ENCODE measurements at regions not wholly inside any gene's neighbourhood (a gene's known extent, or its start where the extent isn't known, plus 50 kb on each side); places are given as distances from the start of the nearest gene placed in this dataset.
"Not testable (repeated sequence)": the region's sequence is repeated elsewhere in the genome, so short reads cannot be mapped to it uniquely, and the experiment has no call there.

DNA sequence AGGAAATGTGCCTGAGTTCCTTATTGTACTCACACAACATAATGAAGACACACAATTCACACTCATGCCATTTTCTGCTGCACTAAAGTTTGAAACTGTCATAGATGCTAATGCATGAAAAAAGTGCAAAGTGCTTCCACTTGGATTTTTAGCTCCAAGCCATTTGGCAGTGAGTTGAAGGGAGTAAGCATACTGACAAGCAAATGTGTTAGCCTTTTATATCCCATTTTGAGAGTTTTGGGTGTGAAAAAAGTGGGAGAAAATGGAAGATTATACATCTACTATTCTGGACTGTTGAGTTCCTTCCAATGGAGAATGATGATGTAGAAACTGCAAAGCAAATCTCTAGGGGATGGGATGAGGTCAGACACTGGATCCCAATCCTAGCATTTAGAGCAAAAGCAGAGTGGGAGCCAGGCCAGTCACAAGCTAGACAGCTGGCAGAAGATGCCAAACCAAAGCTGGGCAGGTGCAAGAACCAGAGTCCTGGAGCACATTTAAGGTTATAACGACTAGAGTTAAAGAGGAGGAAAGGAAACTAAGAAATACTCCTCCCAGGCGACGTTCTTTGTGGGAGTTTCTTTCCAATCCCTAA lies 216.8 kb downstream of the FBXO8 start:
- no peak for DNase-seq (ENCODE audit: low spot score)

DNA sequence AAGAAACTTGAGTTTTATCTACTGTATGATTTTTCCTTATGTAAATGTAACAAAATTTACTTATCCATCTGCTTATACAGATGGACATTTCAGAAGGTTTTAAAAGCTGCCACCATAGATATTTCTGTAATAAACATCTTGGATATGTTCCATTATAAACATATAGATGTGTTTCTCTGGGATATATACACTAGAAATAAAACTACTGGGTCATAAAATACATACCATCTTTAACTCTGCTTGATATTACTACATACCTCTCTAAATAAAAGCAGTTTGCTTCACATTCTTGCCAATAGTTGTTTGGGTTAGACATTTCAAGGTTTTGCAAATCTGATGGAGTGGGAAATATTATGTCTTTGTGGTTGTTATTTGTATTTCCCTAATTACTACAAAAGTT lies 220.6 kb downstream of the FBXO8 start:
- DNase-seq (ENCODE audit: low spot score), result no peak

DNA sequence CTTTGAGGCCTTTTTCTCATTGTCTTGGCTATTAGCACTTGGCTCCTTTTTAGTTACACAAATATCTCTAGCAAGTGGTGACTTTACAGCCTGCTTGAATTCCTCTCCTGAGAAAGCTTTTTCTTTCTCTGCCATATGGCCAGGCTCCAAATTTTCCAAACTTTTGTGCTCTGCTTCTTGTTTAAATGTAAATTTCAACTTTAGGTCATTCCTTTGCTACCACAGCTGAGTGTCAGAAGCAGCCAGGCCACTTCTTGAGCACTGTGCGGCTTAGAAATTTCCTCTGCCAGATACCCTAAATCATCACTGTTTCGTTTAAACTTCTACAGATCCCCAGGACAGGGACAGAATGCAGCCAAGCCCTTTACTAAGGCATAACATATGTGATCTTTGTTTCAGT lies 222.4 kb downstream of the FBXO8 start:
- DNase-seq (ENCODE audit: low spot score), result no peak

DNA sequence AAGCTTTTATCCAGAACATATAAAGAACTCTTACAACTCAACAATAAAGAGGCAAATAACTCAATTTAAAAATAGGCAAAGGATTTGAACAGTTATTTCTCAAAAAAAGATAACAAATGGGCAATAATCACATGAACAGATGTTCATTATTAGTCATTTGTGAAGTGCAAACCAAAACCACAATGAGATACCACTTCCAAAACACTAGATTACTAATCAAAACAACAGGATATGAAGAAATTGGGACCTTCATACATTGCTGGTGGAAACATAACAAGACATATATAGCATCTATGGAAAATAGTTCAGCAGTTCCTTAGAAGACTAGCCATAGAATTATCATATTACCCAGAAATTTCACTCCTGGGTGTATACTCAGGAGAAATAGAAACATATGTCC lies 224.6 kb downstream of the FBXO8 start:
- no peak for DNase-seq (ENCODE audit: low spot score)

DNA sequence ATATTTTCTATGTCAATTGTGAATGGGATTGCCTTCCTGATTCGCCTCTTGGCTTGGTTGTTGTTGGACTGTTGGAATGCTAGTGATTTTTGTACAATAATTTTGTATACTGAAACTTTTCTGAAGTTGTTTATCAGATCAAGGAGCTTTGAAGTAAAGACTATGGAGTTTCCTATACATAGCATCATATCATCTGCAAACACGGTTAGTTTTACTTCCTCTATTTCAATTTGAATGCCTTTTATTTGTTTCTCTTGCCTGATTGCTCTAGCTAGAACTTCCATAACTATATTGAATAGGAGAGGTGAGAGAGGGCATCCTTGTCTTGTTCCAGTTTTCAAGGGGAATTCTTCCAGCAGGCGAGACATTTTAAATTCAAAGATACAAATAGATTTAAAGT lies 226.5 kb downstream of the FBXO8 start:
- no peak for DNase-seq (ENCODE audit: low spot score)

DNA sequence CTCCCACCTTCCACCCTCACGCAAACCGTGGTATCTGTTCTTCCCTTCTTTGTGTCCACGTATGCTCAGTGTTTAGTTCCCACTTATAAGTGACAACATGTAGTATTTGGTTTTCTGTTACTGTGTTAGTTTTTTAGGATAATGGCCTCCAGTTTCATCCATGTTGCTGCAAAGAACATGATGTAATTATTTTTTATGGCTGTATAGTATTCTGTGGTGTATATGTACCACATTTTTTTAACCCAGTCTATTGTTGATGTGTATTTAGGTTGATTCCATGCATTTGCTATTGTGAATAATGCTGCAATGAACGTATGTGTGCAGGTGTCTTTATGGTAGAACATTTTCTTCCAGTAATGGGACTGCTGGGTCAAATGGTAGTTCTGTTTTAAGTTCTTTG lies 228.1 kb downstream of the FBXO8 start:
- DNase-seq (ENCODE audit: low spot score), result no peak

DNA sequence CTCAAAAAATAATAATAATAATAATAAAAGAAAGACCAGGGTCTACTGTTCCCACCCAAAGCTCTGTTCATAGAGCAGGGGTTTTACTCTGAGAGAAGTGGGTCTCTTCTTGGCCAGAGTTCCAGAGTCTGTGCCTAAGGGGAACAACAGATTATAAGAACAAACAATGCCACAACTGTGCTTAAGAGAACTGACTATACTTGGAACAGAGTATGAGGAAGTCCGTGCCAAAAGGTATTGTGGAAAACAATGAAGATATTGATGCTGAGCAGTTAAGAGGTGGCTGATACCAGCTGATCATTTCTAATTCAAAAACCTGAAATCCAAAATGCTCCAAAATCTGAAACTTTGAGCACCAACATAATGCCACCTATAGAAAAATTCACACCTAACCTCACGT lies 229.6 kb downstream of the FBXO8 start:
- DNase-seq (ENCODE audit: low spot score), result no peak

DNA sequence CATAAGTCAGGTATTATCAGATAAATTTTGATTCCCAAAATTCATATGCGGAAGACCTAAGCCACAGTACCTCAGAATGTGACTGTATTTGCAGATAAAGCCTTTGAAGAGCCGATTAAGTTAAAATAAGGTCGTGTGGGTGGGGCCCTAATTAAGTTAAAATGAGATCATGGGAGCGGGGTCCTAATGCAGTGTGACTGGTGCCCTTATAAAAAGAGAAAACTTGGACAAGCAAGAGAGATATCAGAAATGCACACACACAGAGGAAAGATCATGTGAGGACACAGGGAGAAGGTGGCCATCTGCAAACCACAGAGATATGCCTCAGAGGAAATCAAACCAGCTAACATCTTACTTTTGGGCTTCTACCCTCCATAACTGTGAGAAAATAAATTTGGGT lies 236.1 kb downstream of the FBXO8 start:
- no peak for DNase-seq (ENCODE audit: low spot score)

DNA sequence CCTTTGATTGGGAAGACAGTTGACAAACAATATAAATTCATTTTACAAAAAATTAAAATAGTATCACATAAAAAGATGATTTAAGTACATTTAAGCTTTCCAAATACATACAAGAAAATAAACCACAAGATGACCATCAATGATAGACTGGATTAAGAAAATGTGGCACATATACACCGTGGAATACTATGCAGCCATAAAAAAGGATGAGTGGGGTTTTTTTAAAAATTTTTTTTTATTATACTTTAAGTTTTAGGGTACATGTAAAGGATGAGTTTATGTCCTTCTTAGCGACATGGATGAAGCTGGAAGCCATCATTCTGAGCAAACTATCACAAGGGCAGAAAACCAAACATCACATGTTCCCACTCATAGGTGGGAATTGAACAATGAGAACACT lies 237.6 kb downstream of the FBXO8 start:
- not testable (repeated sequence) for DNase-seq (ENCODE audit: low spot score)

DNA sequence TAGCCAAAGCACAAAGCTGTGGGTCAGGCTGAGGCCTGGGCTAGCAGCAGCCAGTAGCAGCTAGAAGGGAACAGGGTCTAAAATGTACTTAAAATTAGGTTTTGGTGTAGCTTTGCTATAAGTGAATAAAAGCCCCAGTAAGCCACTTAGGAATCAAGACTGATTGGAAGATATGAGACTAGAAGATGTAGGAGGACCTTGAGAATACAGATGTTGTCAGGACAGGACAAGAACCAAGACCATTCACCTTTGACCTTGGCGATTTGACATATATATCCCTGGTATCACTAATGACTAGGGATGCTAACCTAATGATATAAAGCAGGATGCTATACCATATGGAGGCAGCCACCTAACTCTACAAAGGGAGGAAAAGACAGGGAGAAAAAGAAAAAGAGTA lies 238.1 kb downstream of the FBXO8 start:
- DNase-seq (ENCODE audit: low spot score), result no peak

DNA sequence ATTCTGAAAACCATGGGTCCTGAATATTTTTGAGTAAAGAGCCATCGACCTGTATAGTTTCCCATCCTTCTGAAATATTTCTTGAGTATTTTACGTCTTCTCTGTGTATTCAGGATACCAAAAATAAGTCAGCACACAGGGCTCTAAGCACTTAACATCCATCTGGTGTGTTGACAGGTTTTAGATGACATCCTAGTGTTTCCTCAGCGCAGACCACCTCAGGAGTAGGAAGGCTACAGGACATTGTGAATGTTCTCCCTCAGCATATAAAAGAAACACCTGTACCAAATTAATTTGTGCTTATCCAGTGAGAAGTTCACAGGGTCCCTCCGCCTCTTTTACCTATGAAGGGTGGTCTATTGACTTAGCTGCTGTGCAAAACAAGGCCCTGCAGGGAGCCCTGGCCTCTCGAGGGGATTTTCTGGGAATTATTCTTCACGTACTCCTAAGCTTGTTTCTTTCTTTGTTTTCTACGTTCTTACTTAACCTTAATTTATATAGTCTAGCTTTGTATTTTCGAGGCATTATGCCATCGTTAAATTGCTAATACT lies 241.8 kb downstream of the FBXO8 start:
- no peak for DNase-seq (ENCODE audit: low spot score)

DNA sequence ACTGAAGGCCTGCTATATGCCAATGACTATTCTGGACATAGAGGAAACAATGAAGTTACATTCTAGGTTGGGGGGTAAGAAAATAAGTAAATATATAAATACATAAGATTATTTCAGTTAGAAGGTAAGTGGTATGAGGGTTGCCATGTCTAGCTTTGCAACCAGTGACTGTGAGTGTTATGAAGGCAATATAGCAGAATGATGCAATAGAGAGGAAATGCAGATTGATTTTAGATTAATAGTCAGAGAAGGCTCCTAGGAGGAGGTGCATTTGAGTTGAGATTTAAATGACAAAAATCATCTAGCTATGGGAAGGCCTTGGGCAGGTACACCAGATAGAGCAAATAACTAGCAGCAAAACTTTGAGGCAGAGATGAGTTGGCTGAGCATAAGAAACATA lies 243.2 kb downstream of the FBXO8 start:
- DNase-seq (ENCODE audit: low spot score), result no peak

DNA sequence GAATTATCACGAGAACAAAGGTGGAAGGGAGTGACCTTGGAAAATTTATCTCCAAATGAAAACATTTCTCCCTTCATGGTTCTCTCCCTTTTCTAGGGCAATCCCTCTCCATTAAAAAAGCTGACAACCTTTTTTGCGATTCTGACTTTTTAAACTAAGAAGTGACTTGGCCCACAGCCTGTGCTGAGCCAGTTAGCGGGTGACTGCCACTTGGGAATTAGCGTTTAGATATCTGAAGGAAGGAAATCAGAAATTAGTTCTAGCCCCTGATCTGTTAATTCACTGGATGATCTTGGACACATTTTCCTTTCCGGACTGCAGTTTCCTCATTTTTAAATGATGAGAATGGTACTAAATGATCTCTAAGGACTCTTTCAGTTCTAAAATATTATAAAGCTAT lies 245.0 kb downstream of the FBXO8 start:
- DNase-seq (ENCODE audit: low spot score), result no peak

DNA sequence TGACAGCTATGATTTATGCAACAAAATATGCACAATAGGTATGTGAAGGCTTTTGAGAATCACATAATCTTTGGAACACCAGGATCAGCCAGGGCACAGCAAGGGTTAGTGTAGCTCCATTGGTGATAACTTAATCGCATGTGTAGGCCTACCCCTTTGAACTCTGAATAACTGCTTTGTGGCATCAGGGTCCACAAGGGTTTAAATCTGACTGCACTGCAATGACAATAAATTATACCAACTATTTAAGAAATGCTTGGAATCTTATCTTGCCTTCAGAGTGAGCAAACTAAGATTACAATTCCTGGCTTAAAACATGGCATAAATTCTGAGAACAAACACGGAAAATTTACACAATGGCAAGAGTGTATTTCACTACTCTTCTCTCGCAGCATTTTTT lies 245.8 kb downstream of the FBXO8 start:
- DNase-seq (ENCODE audit: low spot score), result no peak

DNA sequence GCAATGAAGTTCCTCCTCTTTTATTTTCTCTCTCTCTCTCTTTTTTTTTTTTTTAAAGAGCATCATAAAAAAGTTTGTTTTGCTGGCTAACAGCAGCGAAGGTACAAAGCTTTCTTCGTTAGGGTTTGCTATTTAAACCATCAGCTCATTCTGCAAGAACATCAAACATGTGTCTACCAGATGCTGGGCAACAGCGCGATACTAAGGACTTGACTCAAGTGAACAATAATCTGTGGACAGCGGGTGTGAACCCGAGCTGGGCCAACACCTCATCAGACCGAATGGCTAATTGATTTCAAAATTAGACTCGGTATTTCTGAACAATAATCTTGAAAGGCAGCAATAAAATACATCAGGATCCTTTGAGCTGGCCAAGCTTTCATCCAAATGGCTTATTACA lies 246.4 kb downstream of the FBXO8 start:
- no peak for DNase-seq (ENCODE audit: low spot score)

DNA sequence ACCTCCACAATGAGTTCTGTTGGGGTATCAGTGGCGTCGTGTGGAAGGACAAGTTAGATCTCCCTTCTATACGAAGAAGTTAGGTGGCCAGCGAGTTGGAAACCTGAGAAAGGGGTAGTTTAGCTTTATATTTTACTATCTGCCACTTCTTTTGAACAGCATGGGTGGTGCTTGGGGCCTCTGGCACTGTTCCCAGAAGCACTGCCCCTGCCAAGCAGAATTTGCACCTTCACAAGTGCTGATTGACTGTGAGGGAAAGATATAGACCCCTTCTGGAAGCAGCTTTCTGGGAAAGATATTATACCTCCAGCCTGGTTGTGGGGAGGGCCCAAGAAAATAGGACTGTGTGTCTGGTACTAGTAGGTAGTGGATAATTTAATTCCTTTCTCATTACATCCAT lies 246.9 kb downstream of the FBXO8 start:
- DNase-seq (ENCODE audit: low spot score), result no peak

DNA sequence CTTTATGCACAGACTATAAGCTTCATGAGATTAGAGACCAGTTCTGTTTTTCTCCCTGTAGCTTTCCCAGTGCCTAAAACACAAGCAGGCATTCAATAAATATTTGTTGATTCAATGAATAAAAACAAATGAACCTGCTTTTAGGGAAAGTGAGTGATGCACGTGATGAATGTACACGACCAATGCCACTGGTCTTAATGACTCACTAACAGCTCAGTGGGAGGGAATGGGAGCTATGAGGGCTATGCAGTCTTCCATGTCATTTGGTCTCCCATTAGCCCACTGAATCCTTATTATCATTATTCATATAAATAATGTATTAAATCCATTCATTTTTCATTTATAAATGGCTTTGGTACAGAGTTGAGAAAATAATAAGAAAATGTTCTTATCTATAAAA lies 247.4 kb downstream of the FBXO8 start:
- DNase-seq (ENCODE audit: low spot score), result no peak

DNA sequence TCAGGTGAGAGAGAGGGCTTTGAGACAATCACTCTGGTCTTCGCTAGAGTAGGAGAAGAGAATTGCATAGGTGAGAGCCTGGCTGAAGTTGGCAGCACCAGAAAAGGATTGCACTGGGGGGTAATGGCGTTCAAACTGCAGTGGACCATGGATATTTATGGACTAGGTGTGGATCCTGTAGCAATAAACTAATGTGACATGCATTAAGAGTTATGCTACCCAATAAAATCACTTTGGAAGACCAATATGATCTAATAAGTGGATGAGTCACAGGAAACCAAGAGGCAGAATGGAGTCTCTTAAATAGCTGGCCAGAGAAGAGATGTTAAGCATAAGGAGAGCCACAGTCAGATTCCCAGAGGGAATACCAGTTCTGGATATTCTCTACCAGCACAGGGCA lies 259.8 kb downstream of the FBXO8 start:
- no peak for DNase-seq (ENCODE audit: low spot score)

DNA sequence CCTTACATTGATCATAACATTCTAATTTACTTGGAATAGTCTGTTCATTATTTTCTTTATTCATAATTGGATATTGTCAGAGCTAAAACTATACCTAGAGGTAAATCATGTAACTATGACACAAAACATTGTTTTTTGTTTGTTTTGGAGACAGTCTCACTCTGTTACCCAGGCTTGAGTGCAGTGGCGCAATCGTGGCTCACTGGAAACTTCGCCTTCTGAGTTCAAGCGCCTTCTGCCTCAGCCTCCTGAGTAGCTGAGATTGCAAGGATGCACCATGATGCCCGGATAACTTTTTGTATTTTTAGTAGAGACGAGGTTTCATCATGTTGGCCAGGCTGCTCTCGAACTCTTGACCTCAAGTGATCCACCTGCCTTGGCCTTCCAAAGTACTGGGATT lies 265.2 kb downstream of the FBXO8 start:
- DNase-seq (ENCODE audit: low spot score), result no peak

DNA sequence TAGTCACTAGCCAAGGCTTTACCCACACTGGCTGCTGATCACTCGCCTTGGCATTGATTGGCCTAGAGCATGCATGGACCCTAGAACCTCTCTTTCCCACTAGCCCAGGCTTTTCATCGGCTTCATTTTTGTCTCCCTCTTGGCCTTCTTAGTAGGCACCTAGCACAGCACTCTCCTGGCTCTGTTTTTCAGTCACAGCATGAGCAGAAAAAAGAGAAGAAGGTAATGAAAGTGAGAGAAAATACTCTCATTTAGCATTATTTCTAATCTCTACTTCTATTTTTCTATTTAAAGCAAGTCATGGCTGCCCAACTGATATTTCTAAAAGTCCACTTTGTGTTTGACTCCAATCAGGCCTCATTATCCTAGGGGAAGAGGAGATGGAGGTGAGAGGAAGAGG lies 267.2 kb downstream of the FBXO8 start:
- no peak for DNase-seq (ENCODE audit: low spot score)

DNA sequence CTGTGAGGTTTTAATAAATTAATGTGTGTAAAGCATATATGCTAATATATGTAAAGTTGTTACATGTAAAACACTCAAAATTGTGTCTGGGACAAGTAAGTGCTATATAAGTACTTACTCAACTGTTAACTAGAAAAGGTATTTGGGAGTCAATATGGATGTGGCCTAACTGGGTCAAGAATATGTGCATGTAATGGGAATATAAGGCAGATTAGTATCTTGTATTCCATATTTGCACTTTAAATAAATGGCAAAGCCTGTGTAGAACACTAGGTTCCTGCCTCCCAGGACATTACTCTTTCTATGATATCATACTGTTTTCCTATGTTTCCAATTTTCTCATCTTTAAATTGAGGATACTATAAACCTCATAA lies 270.6 kb downstream of the FBXO8 start:
- DNase-seq (ENCODE audit: low spot score), result no peak

DNA sequence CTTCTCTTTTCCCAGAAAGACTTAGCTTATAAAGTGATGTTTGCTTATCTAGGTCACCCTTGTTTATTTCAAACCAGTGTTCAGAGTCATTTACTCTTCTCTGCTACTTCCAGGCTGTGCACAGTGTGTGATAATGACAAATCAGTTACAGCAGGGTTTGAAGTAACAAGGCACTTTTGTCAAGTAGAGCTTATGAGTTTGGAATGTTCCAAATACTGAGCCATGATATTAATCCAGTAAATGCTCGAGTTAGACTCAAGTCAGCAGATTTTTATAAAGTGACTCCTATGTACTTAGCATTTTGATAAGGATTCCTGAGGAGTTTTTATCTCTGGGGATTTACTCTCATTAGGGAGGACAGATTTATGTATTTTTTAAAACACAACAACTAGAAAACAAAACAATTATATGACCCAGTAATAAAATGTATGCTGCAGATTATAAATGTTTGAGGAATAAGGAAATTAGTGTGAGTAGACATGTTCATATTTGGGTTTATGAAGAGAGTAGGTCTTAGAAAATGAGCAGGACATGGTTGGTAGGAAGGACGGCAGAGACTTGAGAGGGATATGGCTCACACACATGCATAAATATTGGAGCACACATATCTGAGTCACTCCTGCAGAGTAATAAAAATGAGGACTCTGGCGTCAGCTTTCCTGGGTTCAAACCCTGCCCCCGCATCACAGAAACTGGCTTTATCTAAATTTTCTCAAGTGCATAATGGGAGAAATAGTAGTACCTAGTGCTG lies 271.2 kb downstream of the FBXO8 start:
- no peak for DNase-seq (ENCODE audit: low spot score)

DNA sequence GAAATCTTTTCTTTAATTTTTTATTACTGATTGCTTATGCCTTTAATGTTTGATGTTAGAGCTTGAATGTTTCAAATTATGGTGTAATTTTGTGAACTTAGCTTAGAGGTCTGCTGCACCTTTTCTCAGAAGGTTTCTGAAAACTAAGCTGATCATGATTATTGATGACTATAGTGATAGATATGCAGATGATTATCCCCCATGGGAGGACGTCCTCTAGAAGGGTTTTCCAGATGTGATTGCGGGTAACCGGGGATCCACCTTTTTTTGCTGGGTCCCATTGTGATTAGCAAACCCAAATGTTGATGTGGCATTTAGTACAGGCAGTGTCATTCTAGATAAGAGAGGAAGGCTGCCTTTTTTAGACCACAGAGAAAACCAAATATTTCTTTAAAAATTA lies 272.9 kb downstream of the FBXO8 start:
- no peak for DNase-seq (ENCODE audit: low spot score)

Data from CD4-positive, alpha-beta T cell treated with Interleukin-6 at 100 ng/mL for 8 hours (primary cell).